Ovary (tissue), 3 donors: ENCODE measurements at regions not wholly inside any gene's neighbourhood (a gene's known extent, or its start where the extent isn't known, plus 50 kb on each side); places are given as distances from the start of the nearest gene placed in this dataset.

Experiments
- EP300 ChIP-seq: sonication (generic); formaldehyde crosslinking; IDR thresholded peaks from one replicate; pipeline ENCODE4 v1.6.1; 2017; ENCODE audit warnings: antibody characterized with exemption
- POLR2A ChIP-seq: fragments of 450-650 bp; IDR thresholded peaks from one replicate; pipeline ENCODE4 v1.6.1; 2017; ENCODE audit warnings: antibody characterized with exemption, mild to moderate bottlenecking, moderate library complexity
- TF ChIP-seq, protein P1 (sequence below), 3 donors: fragments of 450-650 bp in 2 of 3; fragments of 200-600 bp in 1 of 3; IDR thresholded peaks; one replicate each; pipeline versions ENCODE4 v1.5.1 to v1.8.0; 2016 to 2022; ENCODE audit warnings: antibody characterized with exemption in 3 of 3, mild to moderate bottlenecking in 1 of 3
- donor health status: DM: no; HTN: no; CAD: no.

DNA sequence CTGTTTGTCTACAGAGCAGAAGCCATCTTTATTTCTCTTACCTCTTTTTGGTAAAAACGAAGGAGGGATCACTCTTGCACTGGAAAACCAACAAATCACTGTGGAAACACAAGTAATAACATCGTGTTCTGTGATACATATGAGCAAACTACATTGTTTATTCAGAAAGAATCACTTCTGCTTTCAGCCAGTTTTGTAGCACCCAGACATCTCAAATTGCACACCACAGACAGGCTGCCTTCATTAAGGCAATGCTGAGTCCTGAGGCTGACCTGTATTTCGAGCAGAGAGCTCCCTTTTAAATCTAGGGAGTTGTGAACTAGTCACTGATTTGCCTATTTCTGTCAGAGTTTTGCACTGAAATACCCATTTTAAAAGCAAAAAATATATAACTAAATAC, 1003.2 kb upstream of the FAM98A start:
- TF ChIP-seq POLR2A = no peak
- TF ChIP-seq, protein P1, sequence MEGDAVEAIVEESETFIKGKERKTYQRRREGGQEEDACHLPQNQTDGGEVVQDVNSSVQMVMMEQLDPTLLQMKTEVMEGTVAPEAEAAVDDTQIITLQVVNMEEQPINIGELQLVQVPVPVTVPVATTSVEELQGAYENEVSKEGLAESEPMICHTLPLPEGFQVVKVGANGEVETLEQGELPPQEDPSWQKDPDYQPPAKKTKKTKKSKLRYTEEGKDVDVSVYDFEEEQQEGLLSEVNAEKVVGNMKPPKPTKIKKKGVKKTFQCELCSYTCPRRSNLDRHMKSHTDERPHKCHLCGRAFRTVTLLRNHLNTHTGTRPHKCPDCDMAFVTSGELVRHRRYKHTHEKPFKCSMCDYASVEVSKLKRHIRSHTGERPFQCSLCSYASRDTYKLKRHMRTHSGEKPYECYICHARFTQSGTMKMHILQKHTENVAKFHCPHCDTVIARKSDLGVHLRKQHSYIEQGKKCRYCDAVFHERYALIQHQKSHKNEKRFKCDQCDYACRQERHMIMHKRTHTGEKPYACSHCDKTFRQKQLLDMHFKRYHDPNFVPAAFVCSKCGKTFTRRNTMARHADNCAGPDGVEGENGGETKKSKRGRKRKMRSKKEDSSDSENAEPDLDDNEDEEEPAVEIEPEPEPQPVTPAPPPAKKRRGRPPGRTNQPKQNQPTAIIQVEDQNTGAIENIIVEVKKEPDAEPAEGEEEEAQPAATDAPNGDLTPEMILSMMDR (IDR thresholded peaks at IDR 0.05) = no peak
- TF ChIP-seq EP300 = no peak
